T-helper 22 cell (primary cell): ENCODE measurements at regions not wholly inside any gene's neighbourhood (a gene's known extent, or its start where the extent isn't known, plus 50 kb on each side); places are given as distances from the start of the nearest gene placed in this dataset.

Source experiments
- DNase-seq: peaks from one replicate; pipeline ENCODE4 v3.0.0-alpha.2; 2020; ENCODE audit warnings: low read depth

DNA sequence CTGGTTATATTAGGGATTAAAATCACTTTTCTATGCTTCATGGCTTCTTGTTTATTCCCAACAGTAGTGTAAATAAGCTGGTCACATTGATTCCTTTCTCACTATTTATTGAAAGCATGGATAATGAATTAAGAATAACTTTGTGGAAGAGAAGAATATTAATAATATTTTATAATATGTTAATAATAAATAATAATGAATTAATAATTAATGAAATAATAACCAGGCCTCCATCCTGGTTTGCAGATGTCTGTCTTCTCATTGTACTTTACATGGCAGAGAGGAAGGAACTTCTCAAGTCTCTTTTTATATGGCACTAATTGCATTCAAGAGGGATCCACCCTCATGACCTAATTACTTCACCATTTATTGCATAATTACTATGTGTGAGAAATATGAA lies 473.5 kb downstream of the PTPRC start:
- no peak for DNase-seq

DNA sequence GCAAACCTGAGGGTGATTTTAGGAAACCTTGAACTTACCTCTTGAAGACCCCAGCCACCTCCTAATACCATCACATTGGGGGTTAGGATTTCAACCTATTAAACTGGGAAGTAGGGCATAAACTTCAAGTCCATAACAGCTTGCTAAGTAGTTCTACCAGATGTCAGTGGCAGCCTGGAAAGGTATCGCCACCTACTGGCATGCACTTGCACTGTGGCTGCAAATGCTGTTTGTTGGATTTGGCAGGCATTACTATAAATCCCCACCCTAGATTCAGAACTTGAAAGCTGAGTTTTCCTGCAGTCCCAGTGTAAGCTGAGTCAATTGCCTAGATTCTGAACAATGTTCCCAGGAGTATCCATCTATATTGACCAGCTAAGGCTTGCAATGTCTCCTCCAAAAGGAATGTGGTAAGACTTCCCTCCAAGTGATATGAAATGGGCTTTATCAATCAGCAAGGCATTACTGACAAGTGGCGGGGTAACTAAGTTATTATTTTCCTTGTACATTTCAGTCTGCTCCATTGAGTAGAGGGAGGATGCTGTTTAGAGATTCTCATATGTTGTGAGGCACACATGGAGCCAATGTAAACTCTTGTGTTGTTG lies 474.5 kb downstream of the PTPRC start:
- no peak for DNase-seq

GRCh38 chr1:199116488-199116887 lies 477.6 kb downstream of the PTPRC start:
- no peak for DNase-seq

GRCh38 chr1:199121047-199121446 lies 482.2 kb downstream of the PTPRC start:
- no peak for DNase-seq

- no peak for DNase-seq
These were observed 483.2 kb downstream of the PTPRC start for GRCh38 chr1:199122085-199122484.

DNA sequence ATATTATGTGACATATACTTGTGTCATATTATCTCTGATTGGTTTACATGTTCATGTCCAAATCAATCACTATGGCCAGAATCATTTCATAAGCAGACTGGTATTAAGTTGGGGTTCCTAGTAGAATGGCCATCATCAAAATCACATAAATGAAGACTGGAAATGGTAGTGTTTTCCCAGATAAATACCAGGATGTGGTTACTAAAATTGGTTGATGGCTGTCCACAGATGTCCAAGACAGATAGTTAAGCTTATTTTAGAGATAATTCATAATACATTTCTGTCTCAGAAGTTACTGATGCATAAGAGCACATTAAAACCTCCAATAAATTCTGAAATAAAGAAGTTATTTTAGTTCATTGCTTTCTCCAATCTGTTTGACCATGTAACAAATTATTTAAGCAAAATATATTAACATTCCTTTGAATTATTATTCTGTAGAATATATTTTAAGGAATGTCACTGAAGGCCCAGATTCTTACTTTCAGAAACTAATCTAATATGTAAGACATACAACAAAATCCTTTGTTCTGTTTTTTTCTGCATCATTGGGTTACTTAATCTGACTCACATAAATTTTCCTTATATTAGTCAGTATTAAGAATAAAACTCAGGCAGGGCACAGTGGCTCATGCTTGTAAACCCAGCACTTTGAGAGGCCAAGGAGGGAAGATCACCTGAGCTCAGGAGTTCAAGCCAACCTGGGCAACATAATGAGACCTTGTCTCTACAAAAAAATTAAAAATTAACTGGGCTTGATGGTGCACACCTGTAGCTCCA lies 483.9 kb downstream of the PTPRC start:
- no peak for DNase-seq

- DNase-seq: no peak
These were observed 484.8 kb downstream of the PTPRC start for GRCh38 chr1:199123615-199124014.

DNA sequence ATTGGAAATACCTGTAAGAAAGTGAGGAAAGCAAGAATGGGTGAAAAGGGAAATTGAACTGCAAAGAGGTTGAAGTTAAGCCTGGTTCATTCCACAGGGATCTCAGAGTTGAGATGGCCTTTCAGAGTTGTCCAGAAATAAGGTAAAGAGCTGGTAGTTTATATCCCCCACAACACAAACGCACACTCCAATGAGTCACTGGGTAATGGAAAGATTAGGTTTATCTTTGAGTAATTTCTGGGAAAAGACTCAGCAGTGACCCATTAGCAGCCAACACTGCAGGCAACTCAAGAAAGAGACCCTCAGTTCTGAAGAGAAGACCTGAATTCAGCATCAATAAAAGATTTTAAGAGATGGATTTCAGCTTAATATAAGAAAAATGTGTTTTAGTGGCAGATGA lies 485.5 kb downstream of the PTPRC start:
- no peak for DNase-seq

DNA sequence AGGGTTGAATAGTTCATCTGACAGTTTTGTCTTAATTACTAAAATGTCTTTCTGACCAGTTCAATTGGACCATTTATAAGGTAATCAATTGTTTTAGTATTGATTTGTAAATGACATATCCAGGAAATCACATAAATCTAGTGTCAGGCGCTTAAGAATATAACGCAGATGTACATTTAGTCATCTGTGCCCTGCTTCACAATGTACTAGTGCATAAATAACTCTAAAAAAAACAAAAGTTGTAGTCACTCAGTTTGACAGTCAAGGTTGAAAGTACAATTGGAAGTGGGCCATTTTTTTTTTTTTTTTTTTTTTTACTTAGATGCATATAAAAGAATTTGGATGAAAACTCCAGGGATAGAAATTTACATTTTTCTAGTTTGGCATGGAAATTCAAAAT lies 490.4 kb downstream of the PTPRC start:
- no peak for DNase-seq

DNA sequence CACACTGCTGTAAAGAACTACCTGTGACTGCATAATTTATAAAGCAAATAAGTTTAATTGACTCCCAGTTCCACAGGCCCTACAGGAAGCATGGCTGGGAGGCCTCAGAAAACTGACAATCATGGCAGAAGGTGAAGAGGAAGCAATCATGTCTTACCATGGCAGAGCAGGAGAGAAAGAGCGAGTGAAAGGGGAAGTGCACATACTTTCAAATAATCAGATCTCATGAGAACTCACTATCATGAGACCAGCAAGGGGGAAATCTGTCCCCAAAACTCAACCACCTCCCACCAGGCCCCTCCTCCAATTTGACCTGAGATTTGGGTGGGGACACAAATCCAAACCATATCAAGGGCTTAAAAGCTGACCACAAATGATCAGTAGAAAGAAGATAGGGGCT lies 493.2 kb downstream of the PTPRC start:
- no peak for DNase-seq

- no peak for DNase-seq
These were observed 497.1 kb downstream of the PTPRC start for GRCh38 chr1:199135901-199136300.

GRCh38 chr1:199138061-199138460 lies 499.2 kb downstream of the PTPRC start:
- no peak for DNase-seq

DNA sequence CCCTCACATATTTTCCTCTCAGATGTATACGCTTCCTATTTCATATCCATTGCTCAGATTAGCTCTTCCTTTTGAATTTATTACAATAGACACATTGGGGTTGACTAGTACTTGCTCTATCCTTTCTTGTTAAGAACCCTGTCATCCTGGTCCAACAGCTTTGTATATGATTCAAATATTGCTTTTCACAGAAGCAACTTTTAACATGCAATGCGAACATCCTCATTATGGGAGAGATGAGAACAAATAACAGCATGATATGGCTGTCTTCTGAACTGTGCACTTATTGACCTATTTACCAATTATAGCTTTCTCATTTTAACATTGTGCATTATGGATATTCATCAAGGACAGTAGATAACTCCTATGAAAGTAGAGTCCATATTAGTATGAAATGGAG lies 510.8 kb downstream of the PTPRC start:
- no peak for DNase-seq

DNA sequence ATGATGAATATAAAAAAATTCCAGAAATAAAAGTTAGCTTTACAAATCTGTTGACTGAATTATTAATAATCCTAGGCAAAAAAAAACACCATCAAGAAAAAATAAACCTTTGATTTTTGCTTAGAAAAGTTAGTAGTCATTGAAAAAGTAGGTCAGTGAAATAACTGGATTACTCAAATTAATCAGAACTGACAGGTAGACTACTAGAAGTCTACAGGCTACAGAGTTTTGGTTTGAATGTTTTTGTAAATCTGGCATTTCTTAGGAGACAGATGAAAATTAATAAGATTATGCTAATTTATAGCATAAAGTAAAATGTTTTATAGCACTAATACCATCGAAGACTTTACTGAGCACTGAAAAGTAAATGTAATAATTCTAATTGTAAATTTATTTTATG lies 511.9 kb downstream of the PTPRC start:
- DNase-seq: no peak

DNA sequence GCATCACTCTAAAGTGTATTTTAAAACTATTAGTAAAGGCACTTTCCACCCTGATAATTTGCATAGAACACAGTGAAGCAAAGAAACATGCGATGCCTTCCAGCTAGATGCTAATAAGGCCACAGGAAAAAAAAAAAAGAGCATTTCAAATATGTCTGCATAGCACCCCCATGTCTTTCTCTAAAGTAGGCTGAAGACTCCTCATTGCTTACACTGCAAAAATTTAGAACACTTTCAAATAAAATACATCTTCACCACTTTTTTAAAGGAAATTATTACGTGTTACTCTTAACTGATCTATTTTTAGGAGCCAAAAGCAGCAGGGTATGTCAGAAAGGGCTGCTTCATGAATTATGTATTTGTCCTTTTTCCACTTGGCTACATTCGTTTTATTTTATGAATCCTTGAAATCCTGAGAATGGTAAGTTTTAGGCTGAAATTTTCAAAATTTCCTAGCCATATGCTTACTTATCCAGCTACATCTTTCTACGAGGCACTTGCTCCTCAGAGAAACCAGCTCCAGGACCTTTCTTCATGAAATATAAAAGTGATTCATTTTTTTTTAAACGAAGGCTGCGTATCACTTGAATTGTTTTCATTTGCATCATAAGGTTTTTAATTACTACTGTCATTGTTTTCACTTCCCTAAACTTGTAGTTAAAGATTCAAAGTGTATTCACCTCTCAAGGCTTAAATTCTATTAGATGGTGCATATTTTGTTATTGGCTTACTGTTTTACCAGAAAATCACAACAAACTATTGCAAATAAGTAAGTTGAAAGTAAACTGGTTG lies 513.0 kb downstream of the PTPRC start:
- DNase-seq: no peak

GRCh38 chr1:199152676-199153075 lies 513.8 kb downstream of the PTPRC start:
- DNase-seq: no peak

DNA sequence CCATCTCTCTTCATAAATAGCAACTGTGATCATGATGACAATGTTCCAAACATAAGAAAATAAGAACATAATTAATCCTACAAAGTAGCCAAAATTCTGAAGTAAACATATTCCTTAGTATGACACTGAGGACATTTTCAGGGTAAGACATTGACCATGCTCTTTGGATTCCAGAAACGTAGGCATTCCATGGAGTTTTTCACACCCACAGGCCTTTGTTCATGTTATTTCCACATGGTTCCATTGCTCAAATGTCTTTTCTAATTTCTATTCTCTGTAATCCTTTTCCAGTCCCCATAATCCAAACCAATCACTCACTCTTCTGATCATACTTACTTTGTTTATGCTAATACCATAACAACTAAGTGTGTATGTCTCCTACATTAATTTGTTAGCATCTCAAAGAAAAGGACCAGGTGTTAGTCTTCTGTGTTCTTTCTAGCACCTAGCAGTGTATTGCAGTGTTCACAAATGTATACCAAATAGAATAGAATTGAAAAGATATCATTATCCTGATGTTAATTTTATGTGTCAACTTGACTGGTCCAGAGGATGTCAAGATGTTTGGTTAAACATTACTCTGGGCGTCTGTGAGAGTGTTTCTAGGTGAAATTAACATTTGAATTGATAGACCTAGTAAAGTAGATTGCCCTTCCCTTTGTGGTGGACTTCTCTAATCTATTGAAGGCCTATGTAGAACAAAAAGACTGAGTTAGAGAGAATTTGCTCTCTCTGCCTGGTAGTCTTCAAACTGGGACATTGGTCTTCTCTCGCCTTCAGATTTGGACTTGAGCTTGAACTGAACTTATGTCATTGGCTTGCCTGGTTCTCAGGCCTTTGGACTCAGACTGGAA lies 516.6 kb downstream of the PTPRC start:
- no peak for DNase-seq

DNA sequence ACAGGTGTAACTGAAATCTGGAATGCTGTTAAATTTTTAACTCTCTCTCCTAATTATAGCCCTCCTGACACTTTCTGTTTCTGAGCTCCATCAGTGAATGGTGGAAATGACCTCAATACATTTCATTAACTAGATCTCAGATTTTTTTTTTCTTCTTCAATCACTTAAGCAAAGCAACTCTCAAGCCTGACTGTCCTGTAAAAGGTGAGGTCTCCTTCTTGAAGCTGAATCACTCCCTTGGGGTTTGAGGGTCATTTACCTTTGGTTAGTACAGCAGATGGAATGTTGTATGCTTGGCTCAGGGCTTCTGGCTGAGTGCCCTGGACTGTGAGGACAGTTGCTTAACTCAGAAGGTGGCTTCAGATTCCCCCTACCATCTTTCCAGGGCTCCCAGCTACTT lies 518.7 kb downstream of the PTPRC start:
- no peak for DNase-seq

DNA sequence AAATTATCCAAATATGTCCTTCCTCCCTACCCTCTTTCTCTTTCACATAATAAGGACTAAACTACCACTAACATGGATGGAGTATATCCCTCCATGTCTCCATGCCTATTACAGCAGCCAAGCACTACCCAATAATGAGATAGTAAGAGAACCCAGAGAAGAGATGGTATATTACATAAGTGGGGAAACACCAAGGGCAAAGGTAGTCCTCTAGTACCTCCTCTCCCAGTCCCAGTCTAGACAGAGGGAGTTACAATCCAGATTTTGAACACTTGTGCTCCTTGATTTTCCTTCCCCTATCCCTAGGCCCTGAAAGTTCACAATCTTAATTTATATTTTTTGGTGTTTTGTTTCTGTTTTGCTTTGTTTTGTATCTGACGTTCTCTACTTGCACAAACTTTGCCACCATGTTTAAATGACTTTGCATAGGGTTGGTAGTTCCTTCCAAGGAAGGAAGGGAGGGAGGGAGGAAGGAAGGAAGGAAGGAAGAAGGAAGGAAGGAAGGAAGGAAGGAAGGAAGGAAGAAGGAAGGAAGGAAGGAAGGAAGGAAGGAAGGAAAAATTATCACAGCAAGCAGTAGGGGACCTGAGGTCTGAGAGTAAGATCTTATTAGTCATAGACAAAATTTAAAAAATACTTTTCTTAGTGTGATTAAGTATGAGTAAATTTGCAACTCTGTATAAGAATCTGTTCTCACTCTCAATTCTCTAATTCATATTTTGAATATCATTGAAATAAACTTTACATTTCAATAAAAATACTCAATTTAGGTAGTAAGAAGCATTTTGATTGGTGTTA lies 521.9 kb downstream of the PTPRC start:
- no peak for DNase-seq

DNA sequence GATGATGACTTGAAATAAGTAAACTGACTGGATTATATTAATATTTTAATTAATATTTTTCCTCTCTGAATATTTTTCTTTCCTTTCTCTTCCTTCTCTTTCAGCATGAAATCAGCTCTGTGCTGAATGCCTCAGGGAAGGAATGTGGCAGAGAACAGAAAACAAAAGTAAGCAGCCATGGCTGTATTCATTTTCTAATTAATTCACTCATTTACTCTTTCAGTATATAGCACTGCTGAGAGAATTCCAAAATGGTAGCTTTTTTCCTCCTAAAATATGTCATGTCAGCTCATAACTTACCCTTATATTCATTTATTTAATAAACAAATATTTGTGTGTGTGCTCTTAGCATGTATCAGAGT lies 522.5 kb downstream of the PTPRC start:
- no peak for DNase-seq

DNA sequence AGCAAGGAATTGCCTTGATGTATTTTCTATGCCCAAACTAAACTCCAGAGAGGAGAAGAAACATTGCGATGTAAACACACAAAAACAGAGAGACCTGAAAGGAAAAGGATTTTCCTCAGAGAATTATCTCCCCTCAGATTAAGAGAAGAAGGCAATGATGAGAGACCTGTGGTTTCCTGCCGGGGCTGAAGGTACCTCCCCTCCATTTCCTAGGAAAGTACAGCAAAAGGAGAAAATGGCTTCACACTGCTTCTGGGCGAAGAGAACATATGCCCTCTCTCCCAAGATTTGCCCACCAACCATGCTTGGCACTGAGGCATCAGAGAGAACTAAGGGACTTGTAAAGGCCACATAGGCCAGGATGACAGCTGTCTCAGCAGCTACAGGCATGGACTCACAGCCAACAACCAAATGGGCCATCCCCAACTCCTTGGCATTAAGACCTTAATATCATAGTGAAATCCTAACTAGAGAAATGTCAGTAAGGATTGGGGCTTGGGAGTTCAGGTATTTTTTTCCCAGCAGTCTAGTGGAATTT lies 523.0 kb downstream of the PTPRC start:
- DNase-seq: no peak
